Stimulated activated CD8-positive, alpha-beta memory T cell treated with anti-CD3 and anti-CD28 coated beads, Interleukin-4, amount 100 ng/mL, for 4 hours (primary cell): ENCODE measurements at regions not wholly inside any gene's neighbourhood (a gene's known extent, or its start where the extent isn't known, plus 50 kb on each side); places are given as distances from the start of the nearest gene placed in this dataset.
"Not testable (repeated sequence)": the region's sequence is repeated elsewhere in the genome, so short reads cannot be mapped to it uniquely, and the experiment has no call there.

Experiments
- DNase-seq, 2 donors: peaks; one replicate each; pipeline ENCODE4 v3.0.0-alpha.2; 2020; ENCODE audit warnings: low read depth in 2 of 2, low spot score in 1 of 2

GRCh38 chr1:149695066-149695465 is 87.4 kb upstream of the FCGR1A start:
- DNase-seq = not testable (repeated sequence)

GRCh38 chr1:149700220-149700619 is 82.3 kb upstream of the FCGR1A start:
- not testable (repeated sequence) for DNase-seq

- not testable (repeated sequence) for DNase-seq
Observed at GRCh38 chr1:149700677-149701567, 81.6 kb upstream of the FCGR1A start.

- peak; percentile 6 to 20 for DNase-seq
Observed at GRCh38 chr1:149708192-149708853, 74.2 kb upstream of the FCGR1A start.

- DNase-seq = not testable (repeated sequence)
Observed at GRCh38 chr1:149711651-149712050, 70.8 kb upstream of the FCGR1A start.

- not testable (repeated sequence) for DNase-seq
Observed at GRCh38 chr1:149712154-149712927, 70.2 kb upstream of the FCGR1A start.

- DNase-seq = not testable (repeated sequence)
Observed at GRCh38 chr1:149713513-149713912, 69.0 kb upstream of the FCGR1A start.

- not testable (repeated sequence) for DNase-seq
Observed at GRCh38 chr1:149713952-149714351, 68.5 kb upstream of the FCGR1A start.

GRCh38 chr1:149724618-149725302 is 57.7 kb upstream of the FCGR1A start:
- not testable (repeated sequence) for DNase-seq

- DNase-seq = not testable (repeated sequence)
Observed at GRCh38 chr1:149726688-149727087, 55.8 kb upstream of the FCGR1A start.

GRCh38 chr1:149728598-149728997 is 53.9 kb upstream of the FCGR1A start:
- not testable (repeated sequence) for DNase-seq
